Osteoblast (primary cell): ENCODE measurements at regions not wholly inside any gene's neighbourhood (a gene's known extent, or its start where the extent isn't known, plus 50 kb on each side); places are given as distances from the start of the nearest gene placed in this dataset.

Experiments
- DNase-seq: peaks from one replicate; pipeline ENCODE4 v3.0.0; 2011; ENCODE audit warnings: low spot score, mixed read lengths; ENCODE audit not compliant: insufficient read length; ENCODE audit errors: missing footprints
- H2AFZ ChIP-seq: 2 replicates; pipeline ENCODE4 v1.6.0; 2011; ENCODE audit warnings: mild to moderate bottlenecking, low read length
- H3K27ac ChIP-seq: 2 replicates; pipeline ENCODE4 v1.5.1; 2011; ENCODE audit warnings: mild to moderate bottlenecking, low read depth, low read length, moderate library complexity
- H3K27me3 ChIP-seq: 2 replicates; pipeline ENCODE4 v1.6.0; 2012; ENCODE audit warnings: mild to moderate bottlenecking, control low read depth, inconsistent platforms, low read length, moderate library complexity; ENCODE audit not compliant: insufficient read depth
- H3K36me3 ChIP-seq: 2 replicates; pipeline ENCODE4 v1.5.1; 2011; ENCODE audit warnings: mild to moderate bottlenecking, low read length, control low read depth, moderate library complexity; ENCODE audit not compliant: insufficient read depth
- H3K4me1 ChIP-seq: 2 replicates; pipeline ENCODE4 v1.5.1; 2011; ENCODE audit warnings: mild to moderate bottlenecking, low read length, control low read depth, moderate library complexity; ENCODE audit not compliant: insufficient read depth
- H3K4me2 ChIP-seq: 2 replicates; pipeline ENCODE4 v1.6.0; 2011; ENCODE audit warnings: mild to moderate bottlenecking, low read length; ENCODE audit not compliant: insufficient read depth
- H3K4me3 ChIP-seq: fragments of 200-600 bp; sonication (generic); 3 replicates; pipeline ENCODE4 v1.5.1; 2012; ENCODE audit warnings: mild to moderate bottlenecking, low read length, inconsistent platforms; ENCODE audit not compliant: insufficient read depth
- H3K79me2 ChIP-seq: 2 replicates; pipeline ENCODE4 v1.6.0; 2012; ENCODE audit warnings: mild to moderate bottlenecking, low read length, control low read depth, inconsistent platforms; ENCODE audit not compliant: insufficient read depth
- H3K9me3 ChIP-seq: 2 replicates; pipeline ENCODE4 v1.5.1; 2011; ENCODE audit warnings: low read depth, low read length, control low read depth
- H4K20me1 ChIP-seq: 2 replicates; pipeline ENCODE4 v1.6.0; 2012; ENCODE audit warnings: mild to moderate bottlenecking, low read length, control low read depth; ENCODE audit not compliant: insufficient read depth
- TF ChIP-seq, protein P1 (sequence below): IDR thresholded peaks from 2 replicates; pipeline ENCODE4 v1.5.1; 2011; ENCODE audit warnings: mild to moderate bottlenecking, low read depth, low read length, moderate library complexity; ENCODE audit errors: extremely low read depth

DNA sequence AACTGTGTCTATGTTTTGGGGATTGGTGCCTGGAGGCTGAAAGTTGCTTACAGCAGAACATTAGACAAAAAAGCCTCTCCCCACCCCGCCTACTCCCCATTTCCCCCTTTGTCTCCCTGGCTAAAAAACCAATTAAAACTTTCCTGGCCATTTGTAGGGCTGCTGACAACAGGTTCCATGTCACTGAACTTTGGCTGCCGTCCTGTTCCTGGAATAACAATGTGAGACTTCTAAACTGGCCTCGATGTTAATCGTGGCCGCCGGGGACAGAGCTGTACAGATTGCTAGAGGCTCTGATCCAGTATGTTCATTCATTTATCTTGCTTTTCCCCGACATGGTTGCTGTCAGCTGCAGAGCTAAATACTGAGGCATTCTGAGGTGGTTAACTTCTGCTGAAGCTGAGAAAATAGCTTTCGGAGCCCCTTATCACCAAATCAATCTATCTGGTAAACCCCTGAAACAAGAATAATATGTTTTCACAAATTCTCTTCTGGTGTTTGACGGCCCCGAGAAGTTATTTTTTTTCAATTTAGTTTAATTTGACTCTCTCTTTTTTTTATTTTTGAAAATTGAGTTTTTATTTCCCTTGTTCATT lies 271.6 kb downstream of the GFRA1 start:
- peak overlapping the region; percentile 42 for H2AFZ ChIP-seq
- no peaks in the 10 kb centered on the region for H3K27me3 ChIP-seq
- TF ChIP-seq, protein P1, sequence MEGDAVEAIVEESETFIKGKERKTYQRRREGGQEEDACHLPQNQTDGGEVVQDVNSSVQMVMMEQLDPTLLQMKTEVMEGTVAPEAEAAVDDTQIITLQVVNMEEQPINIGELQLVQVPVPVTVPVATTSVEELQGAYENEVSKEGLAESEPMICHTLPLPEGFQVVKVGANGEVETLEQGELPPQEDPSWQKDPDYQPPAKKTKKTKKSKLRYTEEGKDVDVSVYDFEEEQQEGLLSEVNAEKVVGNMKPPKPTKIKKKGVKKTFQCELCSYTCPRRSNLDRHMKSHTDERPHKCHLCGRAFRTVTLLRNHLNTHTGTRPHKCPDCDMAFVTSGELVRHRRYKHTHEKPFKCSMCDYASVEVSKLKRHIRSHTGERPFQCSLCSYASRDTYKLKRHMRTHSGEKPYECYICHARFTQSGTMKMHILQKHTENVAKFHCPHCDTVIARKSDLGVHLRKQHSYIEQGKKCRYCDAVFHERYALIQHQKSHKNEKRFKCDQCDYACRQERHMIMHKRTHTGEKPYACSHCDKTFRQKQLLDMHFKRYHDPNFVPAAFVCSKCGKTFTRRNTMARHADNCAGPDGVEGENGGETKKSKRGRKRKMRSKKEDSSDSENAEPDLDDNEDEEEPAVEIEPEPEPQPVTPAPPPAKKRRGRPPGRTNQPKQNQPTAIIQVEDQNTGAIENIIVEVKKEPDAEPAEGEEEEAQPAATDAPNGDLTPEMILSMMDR: no peak
- H3K4me3 ChIP-seq: no peak overlapping the region
- H3K36me3 ChIP-seq: no peaks in the 10 kb centered on the region
- no peaks in the 10 kb centered on the region for H4K20me1 ChIP-seq
- no peaks in the 10 kb centered on the region for H3K9me3 ChIP-seq
- H3K4me2 ChIP-seq: peak overlapping the region; percentile 29
- no peak for DNase-seq
- H3K79me2 ChIP-seq: no peaks in the 10 kb centered on the region
- H3K4me1 ChIP-seq: no peaks in the 10 kb centered on the region
- H3K27ac ChIP-seq: no peak overlapping the region

DNA sequence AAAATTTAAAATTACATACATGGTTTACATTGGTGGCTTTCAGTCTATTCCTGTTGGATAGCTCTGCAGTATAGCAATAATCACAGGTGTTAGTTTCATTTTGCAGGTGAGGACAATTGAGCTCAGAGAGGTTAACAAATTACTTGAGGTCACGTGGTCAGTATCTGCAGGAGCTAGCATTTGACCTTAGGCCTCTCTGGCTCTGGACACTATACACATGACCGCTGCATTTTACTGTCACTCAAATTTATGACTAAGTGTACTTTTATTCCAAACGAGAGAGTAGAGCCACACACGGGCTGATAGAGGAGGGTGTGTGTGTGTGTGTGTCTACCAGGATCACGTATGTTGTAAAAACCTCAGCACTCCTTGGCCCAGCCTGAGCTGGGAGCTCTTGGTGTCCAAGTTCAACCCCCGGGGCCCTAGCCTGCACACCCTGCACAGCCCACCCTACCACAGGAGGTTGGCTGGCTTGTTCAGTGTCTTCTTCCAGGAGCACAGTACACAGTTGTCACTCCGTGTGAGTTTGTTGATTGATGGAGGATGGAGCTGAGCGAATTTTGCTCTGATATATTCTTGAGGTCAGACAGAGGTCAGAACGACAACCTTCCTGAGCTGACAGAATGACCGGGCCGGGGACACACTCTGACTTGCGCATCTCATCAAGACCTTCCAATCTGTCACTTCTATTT lies 272.7 kb downstream of the GFRA1 start:
- no peaks in the 10 kb centered on the region for H4K20me1 ChIP-seq
- no peak overlapping the region for H3K4me3 ChIP-seq
- H3K27me3 ChIP-seq: no peaks in the 10 kb centered on the region
- H2AFZ ChIP-seq: no peak overlapping the region
- no peaks in the 10 kb centered on the region for H3K79me2 ChIP-seq
- TF ChIP-seq, protein P1: no peak
- no peak for DNase-seq
- H3K9me3 ChIP-seq: no peaks in the 10 kb centered on the region
- no peak overlapping the region for H3K4me2 ChIP-seq
- H3K27ac ChIP-seq: no peak overlapping the region
- no peaks in the 10 kb centered on the region for H3K4me1 ChIP-seq
- no peaks in the 10 kb centered on the region for H3K36me3 ChIP-seq
